Islet precursor cell (in vitro differentiated cells): ENCODE measurements at regions not wholly inside any gene's neighbourhood (a gene's known extent, or its start where the extent isn't known, plus 50 kb on each side); places are given as distances from the start of the nearest gene placed in this dataset.
A peak's percentile ranks its signal among the peaks of the same experiment; 100 is the strongest.
"Not testable (repeated sequence)": the region's sequence is repeated elsewhere in the genome, so short reads cannot be mapped to it uniquely, and the experiment has no call there.

Experiments
- DNase-seq: peaks from one replicate; pipeline ENCODE4 v3.0.0-alpha.2; 2018

DNA sequence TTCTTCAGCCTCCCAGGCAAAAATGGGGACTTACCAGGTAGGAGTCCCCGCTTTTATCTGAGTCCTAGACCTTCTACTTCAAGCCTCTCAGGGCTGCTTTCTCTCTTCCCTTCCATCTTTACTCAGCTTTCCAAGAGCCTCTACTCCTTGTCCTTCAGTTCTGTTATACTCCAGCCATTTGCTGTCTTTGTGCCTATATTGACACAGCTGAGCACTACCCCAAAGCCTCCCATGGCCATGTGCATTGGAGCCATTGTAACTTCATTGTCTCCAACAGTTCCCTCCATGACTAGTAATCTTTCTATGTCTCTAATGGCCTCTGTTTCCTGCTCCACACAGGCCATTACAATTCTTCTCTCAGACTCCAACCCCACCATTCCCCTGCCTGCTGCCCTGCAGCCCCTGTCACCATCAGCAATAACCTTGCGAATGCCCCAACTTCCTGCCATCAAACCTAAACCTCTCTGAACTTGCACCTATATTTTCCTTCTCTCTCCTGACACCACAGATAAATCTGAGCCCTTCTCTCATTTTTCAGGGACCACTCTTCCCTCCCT is 77.9 kb upstream of the ADPGK start:
- DNase-seq = no peak

GRCh38 chr15:72859757-72860145 is 76.2 kb upstream of the ADPGK start:
- DNase-seq = peak; percentile 37

- peak; percentile 42 for DNase-seq
These were observed 75.6 kb upstream of the ADPGK start for GRCh38 chr15:72859017-72859756.

DNA sequence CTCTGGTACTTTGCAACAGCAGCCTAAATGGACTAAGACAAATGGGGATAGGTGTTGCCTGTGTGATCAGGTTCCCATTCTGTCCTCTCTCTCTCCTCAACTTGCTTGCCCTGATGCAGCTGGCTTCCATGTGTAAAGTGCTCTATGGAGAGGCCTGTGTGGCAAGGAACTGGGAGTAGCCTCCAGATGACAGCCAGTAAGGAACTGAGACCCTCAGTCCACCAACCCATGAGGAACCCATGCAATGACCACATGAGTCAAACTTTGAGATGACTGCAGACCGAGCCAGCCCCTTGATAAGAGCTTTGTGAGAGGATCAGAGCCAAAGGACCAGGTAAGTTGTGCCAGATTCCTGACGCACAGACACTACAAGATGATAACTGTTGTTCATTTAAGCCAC is 74.6 kb upstream of the ADPGK start:
- no peak for DNase-seq

DNA sequence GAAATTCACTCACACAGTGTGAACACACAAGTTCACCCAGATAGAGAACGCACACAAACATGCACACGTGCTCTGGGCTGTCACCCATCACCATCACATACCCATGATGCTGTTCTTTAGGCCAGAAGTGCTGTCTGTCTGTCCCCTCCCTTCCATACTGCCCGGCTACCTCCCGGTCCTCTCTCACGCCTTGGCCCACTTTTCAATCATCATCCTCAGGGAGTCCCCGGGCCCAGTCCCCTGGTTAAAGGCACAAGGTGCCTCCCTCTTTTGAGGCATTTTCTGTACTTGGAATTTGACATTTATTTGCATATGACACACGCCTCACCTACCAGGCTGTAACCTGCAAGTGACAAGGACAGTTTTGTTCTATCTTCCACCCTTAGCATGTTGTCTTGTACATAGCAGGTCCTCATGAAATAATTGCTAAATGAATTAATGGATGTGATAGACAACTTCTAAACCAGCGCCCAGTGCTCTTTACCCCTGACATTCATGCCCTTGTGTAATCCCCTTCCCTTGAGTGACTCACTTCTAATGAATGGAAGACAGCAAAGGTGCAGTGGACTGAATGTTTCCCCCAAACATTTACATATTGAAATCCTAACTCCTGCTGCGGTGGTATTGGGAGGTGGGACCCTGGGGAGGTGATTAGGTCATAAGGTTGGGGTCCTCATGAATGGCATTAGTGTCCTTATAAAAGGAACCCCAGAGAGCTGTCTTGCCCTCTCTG is 73.9 kb upstream of the ADPGK start:
- no peak for DNase-seq

GRCh38 chr15:72856549-72857040 is 73.0 kb upstream of the ADPGK start:
- no peak for DNase-seq

GRCh38 chr15:72855791-72856190 is 72.2 kb upstream of the ADPGK start:
- no peak for DNase-seq

DNA sequence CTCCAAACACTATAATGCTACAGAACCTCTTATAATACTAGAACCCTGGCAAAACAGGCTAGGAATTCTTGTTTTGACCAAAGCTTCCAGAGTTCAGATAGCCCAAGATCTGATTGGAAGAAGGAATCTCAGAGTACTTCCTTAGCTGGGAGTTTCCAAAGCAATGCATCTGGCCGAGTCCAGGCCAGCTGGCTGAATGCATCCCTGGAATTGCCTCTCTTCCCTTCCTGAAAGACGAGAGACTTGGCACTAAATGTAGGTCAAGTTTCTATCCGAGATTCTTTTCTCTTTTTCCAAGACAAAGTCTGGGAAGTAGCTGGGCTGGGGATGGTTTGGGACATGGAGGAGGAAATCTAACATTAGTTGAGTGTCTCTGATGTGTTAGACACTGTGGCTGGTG is 68.7 kb upstream of the ADPGK start:
- DNase-seq = no peak

GRCh38 chr15:72851586-72851985 is 68.0 kb upstream of the ADPGK start:
- no peak for DNase-seq

DNA sequence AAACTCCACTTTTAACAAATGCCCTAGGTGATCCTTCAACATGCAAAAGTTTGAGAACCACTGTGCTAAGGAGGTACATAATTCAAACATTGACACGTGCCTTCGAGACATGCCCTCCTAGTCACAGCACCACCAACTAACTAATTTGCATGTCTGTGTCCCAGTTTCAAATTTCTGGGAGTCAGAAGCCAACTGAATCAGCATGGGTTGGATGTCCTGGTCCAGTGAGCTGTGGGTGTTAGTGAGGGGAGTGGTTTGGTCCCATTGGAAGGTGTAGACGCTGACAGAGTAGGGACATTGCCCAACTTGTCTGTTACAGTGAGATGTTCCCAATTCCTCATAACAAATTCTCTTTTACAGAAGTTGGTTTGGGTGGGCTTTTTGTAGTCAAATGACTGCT is 67.3 kb upstream of the ADPGK start:
- no peak for DNase-seq

DNA sequence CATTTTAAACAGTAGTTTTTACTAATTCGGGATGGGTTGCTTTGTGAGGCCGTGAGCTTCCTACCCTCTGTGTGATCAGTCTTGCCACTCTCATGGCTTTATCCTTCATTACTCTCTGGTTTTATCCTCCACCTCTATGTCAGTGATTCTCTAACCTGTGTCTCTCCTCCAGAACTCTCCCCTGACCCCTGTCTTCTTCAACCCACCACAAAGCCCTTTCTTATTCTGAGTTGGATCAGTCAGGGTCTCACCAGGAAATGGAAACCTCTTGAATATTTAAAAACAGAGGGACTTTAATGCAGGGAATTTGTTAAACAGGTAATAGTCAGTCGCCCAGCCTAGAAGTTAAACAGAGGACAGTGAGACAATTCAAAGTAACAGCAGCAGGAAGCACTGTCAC is 64.2 kb upstream of the ADPGK start:
- DNase-seq = no peak

DNA sequence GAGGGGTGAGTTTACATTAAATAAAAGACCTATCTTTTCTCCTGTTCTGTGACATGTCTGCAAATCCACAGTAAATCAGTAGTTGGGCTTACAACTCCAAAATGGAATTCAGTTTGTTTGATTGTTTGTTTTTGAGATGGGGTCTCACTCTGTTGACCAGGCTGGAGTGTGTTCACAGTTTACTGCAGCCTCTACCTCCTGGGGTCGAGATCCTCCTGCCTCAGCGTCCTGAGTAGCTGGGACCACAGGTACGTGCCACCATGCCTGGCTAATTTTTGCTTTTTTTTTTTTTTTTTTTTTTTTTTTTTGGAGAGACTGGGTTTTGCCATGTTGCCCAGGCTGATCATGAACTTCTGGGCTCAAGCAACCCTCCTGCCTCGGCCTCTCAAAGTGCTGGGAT is 63.5 kb upstream of the ADPGK start:
- no peak for DNase-seq

DNA sequence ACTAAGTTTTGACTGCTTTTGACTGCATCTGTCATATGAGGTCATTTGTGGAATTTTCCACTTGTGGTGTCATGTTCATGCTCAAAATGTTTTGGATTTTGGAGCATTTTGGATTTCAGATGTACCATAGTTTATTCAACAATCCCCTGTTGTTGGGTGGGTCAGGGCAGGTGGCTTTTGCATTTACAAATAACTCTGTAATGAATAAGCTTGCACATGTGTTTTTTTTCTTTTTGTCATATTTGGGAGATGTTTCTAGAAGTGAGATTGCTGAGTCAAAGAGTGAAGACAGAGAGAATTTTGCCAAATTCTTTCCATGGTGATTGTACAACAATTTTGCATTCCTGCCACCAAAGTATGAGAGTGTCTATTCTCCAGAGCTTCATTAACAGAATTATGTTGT is 62.4 kb upstream of the ADPGK start:
- no peak for DNase-seq

GRCh38 chr15:72844067-72844466 is 60.5 kb upstream of the ADPGK start:
- no peak for DNase-seq

DNA sequence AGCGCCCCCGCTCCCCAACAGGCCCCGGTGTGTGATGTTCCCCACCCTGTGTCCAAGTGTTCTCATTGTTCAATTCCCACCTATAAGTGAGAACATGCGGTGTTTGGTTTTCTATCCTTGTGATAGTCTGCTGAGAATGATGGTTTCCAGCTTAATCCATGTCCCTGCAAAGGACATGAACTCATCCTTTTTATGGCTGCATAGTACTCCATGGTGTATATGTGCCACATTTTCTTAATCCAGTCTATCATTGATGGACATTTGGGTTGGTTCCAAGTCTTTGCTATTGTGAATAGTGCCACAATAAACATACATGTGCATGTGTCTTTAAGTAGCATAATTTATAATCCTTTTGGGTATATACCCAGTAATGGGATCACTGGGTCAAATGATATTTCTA is 59.8 kb upstream of the ADPGK start:
- not testable (repeated sequence) for DNase-seq

DNA sequence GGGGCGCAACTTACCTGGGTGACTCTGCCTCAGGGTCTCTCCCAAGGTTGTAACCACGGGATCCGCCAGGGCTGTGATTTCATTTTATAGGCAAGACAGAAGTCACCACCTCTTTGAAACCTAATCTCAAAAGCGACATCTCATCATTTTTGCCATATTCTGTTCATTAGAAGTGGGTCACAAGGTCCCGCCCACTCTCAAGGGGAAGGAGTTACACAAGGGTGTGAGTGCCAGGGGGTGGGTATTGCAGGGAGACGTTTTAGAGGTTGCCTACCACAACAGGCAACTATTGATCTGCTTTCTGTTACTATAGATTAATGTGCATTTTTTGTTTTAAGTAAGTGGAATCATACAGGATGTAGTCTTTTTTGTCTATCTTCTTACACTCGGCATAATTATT is 56.6 kb upstream of the ADPGK start:
- no peak for DNase-seq

GRCh38 chr15:72838311-72838731 is 54.8 kb upstream of the ADPGK start:
- no peak for DNase-seq

GRCh38 chr15:72836676-72837330 is 53.2 kb upstream of the ADPGK start:
- no peak for DNase-seq

GRCh38 chr15:72835294-72835890 is 51.8 kb upstream of the ADPGK start:
- DNase-seq = no peak

DNA sequence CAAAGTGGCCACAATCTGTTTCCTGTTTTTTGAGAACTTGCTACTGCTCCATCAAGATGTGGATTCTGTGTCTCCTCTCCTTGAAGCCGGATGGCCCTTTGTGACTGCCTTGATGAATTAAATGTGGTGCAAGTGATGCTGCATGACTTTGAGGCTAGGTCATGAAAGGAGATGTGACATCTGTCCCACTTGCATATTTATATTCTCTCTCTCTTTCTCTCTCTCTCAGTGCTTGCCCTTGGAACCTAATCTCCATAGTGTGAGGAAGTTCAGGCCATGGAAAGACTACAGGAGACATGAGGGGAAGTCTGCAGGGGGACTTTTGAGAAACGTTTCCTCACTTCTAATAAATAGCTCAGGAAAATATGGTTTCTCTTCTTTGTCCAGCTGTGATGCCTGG is 50.0 kb upstream of the ADPGK start:
- no peak for DNase-seq
